ENCODE measurements at regions not wholly inside any gene's neighbourhood (a gene's known extent, or its start where the extent isn't known, plus 50 kb on each side); places are given as distances from the start of the nearest gene placed in this dataset.

GRCh38 chr10:53325066-53325465 is 552.5 kb upstream of the MBL2 start:
- H2AFZ ChIP-seq (ENCODE audit: insufficient read depth, low read depth, low read length, poor library complexity, severe bottlenecking), result no peak overlapping the region
- DNase-seq, result no peak
- H3K4me2 ChIP-seq (replicated peaks; ENCODE audit: extremely low read depth, low read length, poor library complexity, severe bottlenecking), result no peak overlapping the region
- H3K4me3 ChIP-seq (replicated peaks in 1 of 3; ENCODE audit: low read depth in 2 of 3, low read length in 3 of 3), result no peak overlapping the region
- Mint-ChIP-seq H3K4me3 (no peak overlapping the region), H3K27me3 (ENCODE audit: low read depth in 3 of 3) (no peaks in the 10 kb centered on the region), H3K36me3 (no peaks in the 10 kb centered on the region), H3K27ac (peak overlapping the region in 1 of 7 donors; percentile 79), H3K9me3 (peaks cover 0 to 3% (median 0%) of the 10 kb centered on the region in 7 donors), H3K4me1 (peaks cover 6% of the 10 kb centered on the region)
- no peaks in the 10 kb centered on the region for H3K27me3 ChIP-seq (ENCODE audit: control insufficient read depth in 2 of 2, insufficient read depth in 2 of 2, low read length in 2 of 2)
- no peak for TF ChIP-seq CTCF (IDR thresholded peaks at IDR 0.05)
- H3K27ac ChIP-seq (ENCODE audit: low read depth in 1 of 2, low read length in 2 of 2), result no peak overlapping the region
- H3K79me2 ChIP-seq (ENCODE audit: insufficient read depth, low read length), result no peaks in the 10 kb centered on the region
- no peaks in the 10 kb centered on the region for H3K9me3 ChIP-seq (replicated peaks in 1 of 2; ENCODE audit: control insufficient read depth in 1 of 2, insufficient read depth in 1 of 2, low read length in 2 of 2)
- no peaks in the 10 kb centered on the region for H3K36me3 ChIP-seq (replicated peaks in 1 of 2; ENCODE audit: control insufficient read depth in 1 of 2, insufficient read depth in 2 of 2, low read length in 2 of 2)
- H4K20me1 ChIP-seq (ENCODE audit: insufficient read depth, low read length), result no peaks in the 10 kb centered on the region
- WGBS (ENCODE audit: insufficient coverage), result no CpG with 5 or more reads among the region's 5 CpGs
- no peaks in the 10 kb centered on the region for H3K4me1 ChIP-seq (ENCODE audit: control insufficient read depth in 1 of 2, insufficient read depth in 2 of 2, low read length in 2 of 2)
- intact Hi-C loops (cut with micrococcal nuclease), result no loop called here
- no peak overlapping the region for H3K9ac ChIP-seq (ENCODE audit: insufficient read depth, low read length, poor library complexity, severe bottlenecking)

- no peak for TF ChIP-seq CTCF (IDR thresholded peaks at IDR 0.05)
- H2AFZ ChIP-seq (ENCODE audit: insufficient read depth, low read depth, low read length, poor library complexity, severe bottlenecking), result no peak overlapping the region
- peaks cover 0 to 2% (median 0%) of the 10 kb centered on the region in 7 donors for H3K9me3 Mint-ChIP-seq
- H3K4me1 Mint-ChIP-seq, result no peaks in the 10 kb centered on the region
- DNase-seq, result no peak
- H3K27me3 Mint-ChIP-seq (ENCODE audit: low read depth in 3 of 3), result no peaks in the 10 kb centered on the region
- no peak overlapping the region for H3K27ac ChIP-seq (ENCODE audit: low read depth in 1 of 2, low read length in 2 of 2)
- no peak overlapping the region for H3K4me3 Mint-ChIP-seq
- H3K9ac ChIP-seq (ENCODE audit: insufficient read depth, low read length, poor library complexity, severe bottlenecking), result no peak overlapping the region
- no peaks in the 10 kb centered on the region for H3K27me3 ChIP-seq (ENCODE audit: control insufficient read depth in 2 of 2, insufficient read depth in 2 of 2, low read length in 2 of 2)
- H3K36me3 ChIP-seq (replicated peaks in 1 of 2; ENCODE audit: control insufficient read depth in 1 of 2, insufficient read depth in 2 of 2, low read length in 2 of 2), result no peaks in the 10 kb centered on the region
- H3K4me3 ChIP-seq (replicated peaks in 1 of 3; ENCODE audit: low read depth in 2 of 3, low read length in 3 of 3), result no peak overlapping the region
- H3K36me3 Mint-ChIP-seq, result no peaks in the 10 kb centered on the region
- H3K9me3 ChIP-seq (replicated peaks in 1 of 2; ENCODE audit: control insufficient read depth in 1 of 2, insufficient read depth in 1 of 2, low read length in 2 of 2), result no peaks in the 10 kb centered on the region
- intact Hi-C loops (cut with micrococcal nuclease), result no loop called here
- no peaks in the 10 kb centered on the region for H4K20me1 ChIP-seq (ENCODE audit: insufficient read depth, low read length)
- no peaks in the 10 kb centered on the region for H3K79me2 ChIP-seq (ENCODE audit: insufficient read depth, low read length)
- H3K27ac Mint-ChIP-seq, result no peak overlapping the region
- H3K4me2 ChIP-seq (replicated peaks; ENCODE audit: extremely low read depth, low read length, poor library complexity, severe bottlenecking), result no peak overlapping the region
- no peaks in the 10 kb centered on the region for H3K4me1 ChIP-seq (ENCODE audit: control insufficient read depth in 1 of 2, insufficient read depth in 2 of 2, low read length in 2 of 2)
Observed at GRCh38 chr10:53315709-53316108, 543.1 kb upstream of the MBL2 start.
